H1 (cell line): ENCODE measurements at regions not wholly inside any gene's neighbourhood (a gene's known extent, or its start where the extent isn't known, plus 50 kb on each side); places are given as distances from the start of the nearest gene placed in this dataset.

Experiments used
- CTCF ChIA-PET: fragments of 300-600 bp; sonication (Branson Sonifier 250); formaldehyde crosslinking; loops from one replicate; lab custom pipeline; 2021; ENCODE audit not compliant: partially characterized antibody; lab: Charles Lee
- POLR2A ChIA-PET: fragments of 300-600 bp; sonication (Branson Sonifier 250); formaldehyde crosslinking; loops from one replicate; lab custom pipeline; 2021; ENCODE audit warnings: inconsistent platforms; ENCODE audit not compliant: partially characterized antibody; lab: Charles Lee
- DNase-seq, 2 experiments: peaks; one replicate each; pipeline versions ENCODE4 v3.0.0 to v3.0.0-alpha.2; 2010 to 2022; ENCODE audit warnings: low spot score in 2 of 2, low read depth in 1 of 2, mixed read lengths in 1 of 2
- FAIRE-seq: peaks from 2 replicates; lab custom pipeline; 2011; peaks lifted over from hg19 to GRCh38; lab: Jason Lieb, UNC
- H2AFZ ChIP-seq: 2 replicates; pipeline ENCODE4 v1.8.1; 2012; ENCODE audit warnings: low read length, inconsistent platforms
- H2AK5ac ChIP-seq: 2 replicates; pipeline ENCODE4 v1.6.1; 2013; ENCODE audit warnings: low read depth, low read length
- H2BK120ac ChIP-seq: replicated peaks from 2 replicates; pipeline ENCODE3; 2013; ENCODE audit warnings: low read depth, low read length, inconsistent platforms
- H2BK12ac ChIP-seq: 2 replicates; pipeline ENCODE4 v1.6.1; 2013; ENCODE audit warnings: low read depth, low read length
- H2BK15ac ChIP-seq: 2 replicates; pipeline ENCODE4 v1.6.1; 2013; ENCODE audit warnings: low read length
- H2BK20ac ChIP-seq: 2 replicates; pipeline ENCODE4 v1.6.1; 2013; ENCODE audit warnings: low read length
- H2BK5ac ChIP-seq: 2 replicates; pipeline ENCODE4 v1.6.1; 2013; ENCODE audit warnings: low read depth, low read length
- H3K14ac ChIP-seq: 2 replicates; pipeline ENCODE4 v1.6.1; 2013; ENCODE audit warnings: inconsistent platforms; ENCODE audit not compliant: insufficient read length
- H3K18ac ChIP-seq: 2 replicates; pipeline ENCODE4 v1.6.1; 2013; ENCODE audit warnings: low read length; ENCODE audit errors: extremely low read depth
- H3K23ac ChIP-seq: 2 replicates; pipeline ENCODE4 v1.6.1; 2013; ENCODE audit warnings: inconsistent platforms; ENCODE audit not compliant: insufficient read length
- H3K23me2 ChIP-seq: 2 replicates; pipeline ENCODE4 v1.6.1; 2013; ENCODE audit warnings: low read depth, low read length
- H3K27ac ChIP-seq: 2 replicates; pipeline ENCODE4 v1.6.1; 2011; ENCODE audit warnings: low read depth, low read length, inconsistent platforms
- H3K27me3 ChIP-seq, 4 experiments: replicated peaks in 1 of 4; 1 replicate in 1 of 4; 2 replicates in 3 of 4; pipeline versions ENCODE4 v1.6.1 to v1.8.1; 2011 to 2013; ENCODE audit warnings: low read length in 3 of 4, mild to moderate bottlenecking in 3 of 4, inconsistent platforms in 2 of 4, mixed read lengths in 2 of 4, moderate library complexity in 1 of 4; ENCODE audit not compliant: control insufficient read depth in 3 of 4, insufficient read depth in 3 of 4; ENCODE audit errors: extremely low read depth in 1 of 4
- H3K36me3 ChIP-seq, 4 experiments: 2 replicates each; pipeline versions ENCODE4 v1.6.1 to v1.8.1; 2011 to 2013; ENCODE audit warnings: mild to moderate bottlenecking in 4 of 4, low read length in 3 of 4, moderate library complexity in 2 of 4, control low read depth in 1 of 4, inconsistent platforms in 1 of 4; ENCODE audit not compliant: insufficient read depth in 4 of 4, control insufficient read depth in 2 of 4
- H3K4ac ChIP-seq: replicated peaks from 2 replicates; pipeline ENCODE3; 2013; ENCODE audit warnings: low read length, low read depth, mixed read lengths, inconsistent platforms; ENCODE audit not compliant: insufficient read length
- H3K4me1 ChIP-seq, 4 experiments: replicated peaks in 1 of 4; 1 replicate in 1 of 4; 2 replicates in 3 of 4; pipeline versions ENCODE4 v1.6.1 to v1.8.1; 2011 to 2013; ENCODE audit warnings: low read length in 3 of 4, inconsistent platforms in 2 of 4, mixed read lengths in 1 of 4; ENCODE audit not compliant: insufficient read depth in 4 of 4, control insufficient read depth in 3 of 4
- H3K4me2 ChIP-seq, 2 experiments: 2 replicates each; pipeline versions ENCODE4 v1.6.1 to v1.8.1; 2011 to 2013; ENCODE audit warnings: low read depth in 2 of 2, low read length in 2 of 2, control low read depth in 1 of 2, inconsistent platforms in 1 of 2, mild to moderate bottlenecking in 1 of 2; ENCODE audit not compliant: insufficient read depth in 1 of 2
- H3K4me3 ChIP-seq, 4 experiments: fragments of 200-600, 300-600 bp in 1 of 4; sonication (generic), shearing (Covaris generic), sonication (Bioruptor Twin) in 1 of 4; 2 replicates each; pipeline versions ENCODE4 v1.5.1 to v1.8.1; 2011 to 2016; ENCODE audit warnings: low read length in 4 of 4, low read depth in 3 of 4, control low read depth in 2 of 4, inconsistent platforms in 2 of 4, mild to moderate bottlenecking in 2 of 4, mixed read lengths in 1 of 4, moderate library complexity in 1 of 4; ENCODE audit not compliant: insufficient read depth in 2 of 4; ENCODE audit errors: extremely low read depth in 1 of 4
- H3K56ac ChIP-seq: replicated peaks from 2 replicates; pipeline ENCODE3; 2013; ENCODE audit warnings: low read depth, mild to moderate bottlenecking, mixed read lengths, low read length, inconsistent platforms; ENCODE audit not compliant: insufficient read length
- H3K79me1 ChIP-seq: 2 replicates; pipeline ENCODE4 v1.6.1; 2013; ENCODE audit warnings: low read depth, low read length, control low read depth
- H3K79me2 ChIP-seq, 2 experiments: 2 replicates each; pipeline versions ENCODE4 v1.6.1 to v1.8.1; 2012 to 2013; ENCODE audit warnings: low read length in 2 of 2, mild to moderate bottlenecking in 2 of 2, inconsistent platforms in 1 of 2; ENCODE audit not compliant: insufficient read depth in 2 of 2, control insufficient read depth in 1 of 2
- H3K9ac ChIP-seq, 4 experiments: replicated peaks in 1 of 4; 1 replicate in 1 of 4; 2 replicates in 3 of 4; pipeline versions ENCODE4 v1.6.1 to v1.8.1; 2011 to 2013; ENCODE audit warnings: low read depth in 3 of 4, low read length in 3 of 4, control low read depth in 2 of 4, mild to moderate bottlenecking in 2 of 4, moderate library complexity in 2 of 4, inconsistent platforms in 1 of 4; ENCODE audit errors: extremely low read depth in 1 of 4
- H3K9me3 ChIP-seq, 2 experiments: 2 replicates each; pipeline versions ENCODE4 v1.6.1 to v1.8.1; 2012 to 2013; ENCODE audit warnings: mild to moderate bottlenecking in 2 of 2, moderate library complexity in 2 of 2, control low read depth in 1 of 2, inconsistent platforms in 1 of 2, low read depth in 1 of 2, low read length in 1 of 2, mixed read lengths in 1 of 2; ENCODE audit not compliant: insufficient read depth in 2 of 2
- H4K20me1 ChIP-seq, 2 experiments: replicated peaks in 1 of 2; 2 replicates each; pipeline versions ENCODE3 to v1.8.1; 2011 to 2013; ENCODE audit warnings: inconsistent platforms in 2 of 2, low read length in 2 of 2, mild to moderate bottlenecking in 1 of 2; ENCODE audit not compliant: insufficient read depth in 2 of 2, control insufficient read depth in 1 of 2
- H4K5ac ChIP-seq: 2 replicates; pipeline ENCODE4 v1.6.1; 2013; ENCODE audit warnings: low read length, low read depth, mixed read lengths, inconsistent platforms; ENCODE audit not compliant: insufficient read length
- H4K8ac ChIP-seq: 2 replicates; pipeline ENCODE4 v1.8.0; 2013; ENCODE audit warnings: mild to moderate bottlenecking, moderate library complexity, low read length, inconsistent platforms; ENCODE audit not compliant: insufficient read depth; ENCODE audit errors: extremely low read depth
- H4K91ac ChIP-seq: replicated peaks from 2 replicates; pipeline ENCODE3; 2013; ENCODE audit warnings: low read length, mixed read lengths, inconsistent platforms; ENCODE audit not compliant: insufficient read length
- ATF3 ChIP-seq: IDR thresholded peaks from 2 replicates; pipeline ENCODE4 v1.6.1; 2011; ENCODE audit warnings: low read depth, mild to moderate bottlenecking, low read length; ENCODE audit not compliant: insufficient read depth
- CTCF ChIP-seq, 3 experiments: IDR thresholded peaks; 1 replicate in 2 of 3; 2 replicates in 1 of 3; pipeline versions ENCODE4 v1.5.1 to v1.6.1; 2011; ENCODE audit warnings: low read length in 3 of 3, mild to moderate bottlenecking in 3 of 3, inconsistent platforms in 2 of 3, low read depth in 1 of 3, moderate library complexity in 1 of 3; ENCODE audit not compliant: insufficient read depth in 1 of 3; ENCODE audit errors: control extremely low read depth in 1 of 3
- E2F6 ChIP-seq: IDR thresholded peaks from 2 replicates; pipeline ENCODE4 v1.6.1; 2012; ENCODE audit warnings: inconsistent platforms

GRCh38 chr20:48390981-48391380 lies 436.8 kb downstream of the PREX1 start:
- Histone ChIP-seq H4K20me1 (no peaks in the 10 kb centered on the region), H2BK5ac (no peak overlapping the region), H3K79me2 (no peaks in the 10 kb centered on the region), H2BK120ac (no peak overlapping the region), H4K5ac (no peak overlapping the region), H3K27ac (no peak overlapping the region), H3K14ac (no peak overlapping the region), H3K36me3 (no peaks in the 10 kb centered on the region), H3K4ac (no peak overlapping the region), H3K23me2 (no peaks in the 10 kb centered on the region), H3K9me3 (peaks cover 7 to 8% of the 10 kb centered on the region in 2 experiments; a peak in 2 of 4 replicates), H3K9ac (no peak overlapping the region), H2AK5ac (no peak overlapping the region), H4K91ac (no peak overlapping the region), H2BK15ac (no peak overlapping the region), H3K27me3 (no peaks in the 10 kb centered on the region), H2AFZ (no peak overlapping the region), H3K23ac (no peak overlapping the region), H4K8ac (no peak overlapping the region), H2BK12ac (no peak overlapping the region), H3K56ac (no peak overlapping the region), H2BK20ac (no peak overlapping the region), H3K4me1 (peaks cover 0 to 2% (median 0%) of the 10 kb centered on the region in 4 experiments; a peak in 2 of 7 replicates), H3K79me1 (no peaks in the 10 kb centered on the region), H3K18ac (no peak overlapping the region), H3K4me2 (no peak overlapping the region), H3K4me3 (no peak overlapping the region)
- CTCF ChIA-PET: interaction anchor here (0.6 kb wide), 1 partner anchor 27 kb away, joined by 3 read pairs; no protein-coding TSS in a partner anchor
- DNase-seq (no peak), FAIRE-seq (no peak)
- POLR2A ChIA-PET: no interaction called here
- no peak for TF ChIP-seq CTCF (IDR thresholded peaks at IDR 0.05; ENCODE audit: control extremely low read depth in 1 of 3, insufficient read depth in 1 of 3, low read depth in 1 of 3, low read length in 3 of 3)
- no peak for TF ChIP-seq ATF3
- TF ChIP-seq E2F6: no peak
